Common myeloid progenitor, CD34-positive (primary cell): ENCODE measurements at regions not wholly inside any gene's neighbourhood (a gene's known extent, or its start where the extent isn't known, plus 50 kb on each side); places are given as distances from the start of the nearest gene placed in this dataset.
A peak's percentile ranks its signal among the peaks of the same experiment; 100 is the strongest.
"Not testable (repeated sequence)": the region's sequence is repeated elsewhere in the genome, so short reads cannot be mapped to it uniquely, and the experiment has no call there.

Source experiments
- CTCF ChIA-PET: fragments of 350-600 bp; sonication (Branson Sonifier 250); formaldehyde crosslinking; loops from one replicate; lab custom pipeline; 2021; ENCODE audit warnings: antibody characterized with exemption; lab: Charles Lee
- POLR2A ChIA-PET: fragments of 350-600 bp; sonication (Branson Sonifier 250); formaldehyde crosslinking; loops from one replicate; lab custom pipeline; 2021; ENCODE audit warnings: antibody characterized with exemption; lab: Charles Lee
- DNase-seq, 3 donors: peaks; one replicate each; pipeline versions ENCODE4 v3.0.0 to v3.0.0-alpha.2; 2013
- H3K27ac ChIP-seq, 2 experiments: 1 replicate in 1 of 2; 2 replicates in 1 of 2; pipeline ENCODE4 v1.7.0; 2013; ENCODE audit warnings: inconsistent platforms in 2 of 2, low read length in 2 of 2, mild to moderate bottlenecking in 2 of 2, low read depth in 1 of 2, moderate library complexity in 1 of 2; ENCODE audit not compliant: severe bottlenecking in 2 of 2, insufficient read depth in 1 of 2, poor library complexity in 1 of 2
- H3K27me3 ChIP-seq, 5 experiments: replicated peaks in 2 of 5; 1 replicate in 3 of 5; 2 replicates in 2 of 5; pipeline versions ENCODE4 v1.6.1 to v1.7.0; 2013; ENCODE audit warnings: low read length in 4 of 5, mild to moderate bottlenecking in 2 of 5, moderate library complexity in 2 of 5, inconsistent platforms in 1 of 5; ENCODE audit not compliant: insufficient read depth in 5 of 5, control insufficient read depth in 4 of 5
- H3K36me3 ChIP-seq, 4 experiments: 1 replicate in 2 of 4; 2 replicates in 2 of 4; pipeline versions ENCODE4 v1.6.1 to v1.7.0; 2013; ENCODE audit warnings: low read length in 3 of 4, control low read depth in 1 of 4, mild to moderate bottlenecking in 1 of 4; ENCODE audit not compliant: control insufficient read depth in 4 of 4, insufficient read depth in 4 of 4
- H3K4me1 ChIP-seq, 4 experiments: 1 replicate in 3 of 4; 2 replicates in 1 of 4; pipeline versions ENCODE4 v1.6.1 to v1.7.1; 2013; ENCODE audit warnings: low read length in 3 of 4, mild to moderate bottlenecking in 3 of 4, control low read depth in 1 of 4, inconsistent platforms in 1 of 4, moderate library complexity in 1 of 4; ENCODE audit not compliant: control insufficient read depth in 4 of 4, insufficient read depth in 4 of 4; ENCODE audit errors: control extremely low read depth in 1 of 4
- H3K4me3 ChIP-seq, 7 experiments: 1 replicate in 4 of 7; 2 replicates in 3 of 7; pipeline versions ENCODE4 v1.5.1 to v1.7.0; 2013; ENCODE audit warnings: mild to moderate bottlenecking in 7 of 7, low read length in 6 of 7, moderate library complexity in 6 of 7, inconsistent platforms in 2 of 7, low read depth in 2 of 7, control low read depth in 1 of 7; ENCODE audit not compliant: insufficient read depth in 4 of 7, control insufficient read depth in 1 of 7; ENCODE audit errors: extremely low read depth in 1 of 7
- H3K9me3 ChIP-seq, 5 experiments: 1 replicate in 4 of 5; 2 replicates in 1 of 5; pipeline versions ENCODE4 v1.6.1 to v1.7.1; 2013; ENCODE audit warnings: low read length in 4 of 5, mild to moderate bottlenecking in 2 of 5, inconsistent platforms in 1 of 5, low read depth in 1 of 5, moderate library complexity in 1 of 5; ENCODE audit not compliant: control insufficient read depth in 4 of 5, insufficient read depth in 2 of 5; ENCODE audit errors: control extremely low read depth in 1 of 5
- WGBS: methylation state at CpG from one replicate; pipeline ENCODE4 v1.1.5; 2013; ENCODE audit not compliant: insufficient coverage; 5-methylcytosine and 5-hydroxymethylcytosine counted together

GRCh38 chr15:30708809-30709208, 82.9 kb downstream of the ARHGAP11B start:
- H3K4me1 ChIP-seq, H3K27ac ChIP-seq, H3K27me3 ChIP-seq, POLR2A ChIA-PET, DNase-seq, H3K9me3 ChIP-seq, CTCF ChIA-PET, H3K36me3 ChIP-seq, H3K4me3 ChIP-seq: not testable (repeated sequence)
- no CpG with 5 or more reads among the region's 7 CpGs for WGBS

DNA sequence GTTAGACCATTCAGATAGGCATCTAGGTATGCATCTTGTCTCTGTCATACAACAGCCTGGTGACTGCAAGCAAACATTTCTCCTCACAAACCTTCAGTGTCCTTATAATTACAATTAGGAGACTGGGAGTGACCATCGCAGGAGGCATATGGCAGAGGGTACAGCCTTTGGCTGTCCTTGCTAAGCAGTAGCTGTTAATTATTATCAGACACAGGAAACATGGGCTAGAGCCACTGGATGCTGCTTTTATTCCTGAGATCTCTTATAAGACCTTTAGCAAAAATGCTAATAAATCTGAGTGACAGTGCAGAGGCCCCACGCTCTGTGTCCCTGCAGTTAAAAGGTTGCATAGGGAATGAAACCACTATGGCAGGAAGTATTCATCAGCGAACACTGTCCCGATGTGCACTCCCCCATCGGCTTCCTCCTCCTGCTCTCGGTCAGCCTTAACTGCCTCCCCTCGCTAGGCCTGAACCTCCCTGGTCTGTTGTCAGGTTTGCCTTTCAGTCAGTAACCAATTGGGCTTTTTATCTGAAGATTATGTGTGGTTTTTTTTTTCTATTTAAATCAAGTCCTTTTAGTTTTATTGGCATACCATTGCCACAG, 92.2 kb downstream of the ARHGAP11B start:
- peaks cover 2 to 13% (median 7%) of the 10 kb centered on the region in 4 experiments for H3K36me3 ChIP-seq
- CTCF ChIA-PET, H3K27ac ChIP-seq, H3K27me3 ChIP-seq, POLR2A ChIA-PET, H3K4me3 ChIP-seq, H3K9me3 ChIP-seq, H3K4me1 ChIP-seq: not testable (repeated sequence)
- DNase-seq, result peak in 1 of 3 donors; percentile 18
- no CpG with 5 or more reads among the region's 7 CpGs for WGBS

DNA sequence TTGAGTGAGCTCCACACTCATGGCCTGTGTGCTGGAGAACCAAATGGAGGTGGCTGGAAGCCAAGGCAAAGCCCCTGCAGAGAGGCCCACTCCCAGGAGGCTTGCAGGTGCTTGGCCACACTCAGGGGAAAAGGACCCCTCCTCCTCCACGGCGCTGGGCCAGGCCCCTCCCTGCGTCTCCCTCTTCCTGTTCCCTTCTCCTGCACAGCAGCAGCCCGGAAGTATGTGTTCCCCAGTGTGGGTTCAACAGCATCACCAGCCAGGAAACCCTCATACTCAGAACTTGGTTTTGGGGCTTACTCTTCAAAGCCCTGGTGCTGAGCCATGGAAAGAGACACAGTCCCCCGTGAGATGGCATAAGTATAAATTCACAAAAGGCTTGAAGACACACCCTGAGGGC, 93.4 kb downstream of the ARHGAP11B start:
- DNase-seq, result peak in 1 of 3 donors; percentile 8
- CTCF ChIA-PET, H3K4me1 ChIP-seq, H3K4me3 ChIP-seq, POLR2A ChIA-PET, H3K27ac ChIP-seq, H3K9me3 ChIP-seq, H3K27me3 ChIP-seq: not testable (repeated sequence)
- H3K36me3 ChIP-seq, result peaks cover 2 to 13% (median 8%) of the 10 kb centered on the region in 4 experiments
- WGBS, result 51% methylated on average over 2 of the region's 5 CpGs

DNA sequence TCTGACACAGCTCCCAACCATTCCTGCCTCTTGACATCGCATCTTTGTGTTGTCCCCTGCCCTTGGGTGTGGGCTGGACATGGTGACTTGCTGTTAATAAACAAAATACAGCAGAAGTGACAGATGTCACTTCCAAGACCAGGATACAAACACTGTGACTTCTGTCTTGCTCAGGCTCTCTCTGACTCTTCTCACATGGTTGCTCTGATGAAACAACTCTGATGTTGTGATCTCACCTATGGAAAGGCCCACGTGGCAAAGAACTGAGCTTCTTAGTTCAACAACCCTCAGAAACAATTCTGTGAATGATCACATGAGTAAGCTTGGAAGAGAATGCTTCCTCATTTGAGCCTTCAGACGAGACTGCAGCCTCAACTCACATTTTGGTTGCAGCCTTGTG, 94.9 kb downstream of the ARHGAP11B start:
- H3K4me1 ChIP-seq, DNase-seq, H3K27me3 ChIP-seq, H3K27ac ChIP-seq, POLR2A ChIA-PET, CTCF ChIA-PET, H3K9me3 ChIP-seq, H3K4me3 ChIP-seq: not testable (repeated sequence)
- peaks cover 2 to 15% (median 9%) of the 10 kb centered on the region in 4 experiments for H3K36me3 ChIP-seq
- WGBS, result no CpG with 5 or more reads among the region's 3 CpGs

- H3K9me3 ChIP-seq, DNase-seq, H3K27me3 ChIP-seq, H3K4me1 ChIP-seq, H3K27ac ChIP-seq, POLR2A ChIA-PET, CTCF ChIA-PET, H3K4me3 ChIP-seq: not testable (repeated sequence)
- H3K36me3 ChIP-seq, result peaks cover 2 to 18% (median 13%) of the 10 kb centered on the region in 4 experiments
- no CpG with 5 or more reads among the region's 2 CpGs for WGBS
Measured at GRCh38 chr15:30721529-30721928, 95.6 kb downstream of the ARHGAP11B start.

DNA sequence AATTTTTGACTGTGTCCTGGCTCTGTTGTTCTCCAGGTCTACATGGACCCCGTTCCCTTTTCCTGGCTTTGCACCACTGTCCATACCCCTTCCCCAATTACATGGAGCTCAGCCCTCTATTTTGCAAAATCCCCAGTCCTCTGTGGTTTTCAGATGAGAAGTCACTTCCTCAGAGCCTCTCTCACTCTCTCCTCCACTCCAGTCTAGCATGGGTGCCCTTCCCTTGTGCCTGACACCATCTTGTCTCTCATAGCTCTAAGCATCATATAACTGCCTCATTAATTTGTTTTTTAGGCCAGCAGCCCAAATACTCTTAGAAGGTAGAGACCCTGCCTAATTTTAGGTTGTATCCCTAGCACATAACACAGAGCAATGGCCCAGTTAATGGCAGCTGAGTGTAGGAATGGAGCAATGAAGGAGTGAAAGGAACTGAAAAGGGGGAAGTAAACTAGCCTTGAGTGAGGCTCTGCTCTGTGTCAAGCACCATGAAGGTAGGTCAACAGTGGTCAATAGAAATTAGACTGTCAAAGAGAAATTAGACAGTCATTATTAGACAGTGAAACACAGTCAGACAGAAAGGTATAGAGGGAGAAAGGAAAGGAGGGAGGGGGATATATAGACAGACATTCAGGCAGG, 97.7 kb downstream of the ARHGAP11B start:
- H3K27ac ChIP-seq, CTCF ChIA-PET, H3K27me3 ChIP-seq, DNase-seq, H3K4me3 ChIP-seq, POLR2A ChIA-PET, H3K4me1 ChIP-seq, H3K9me3 ChIP-seq: not testable (repeated sequence)
- WGBS, result 100% methylated on average over 1 of the region's 1 CpG
- H3K36me3 ChIP-seq, result peaks cover 0 to 16% (median 11%) of the 10 kb centered on the region in 4 experiments

DNA sequence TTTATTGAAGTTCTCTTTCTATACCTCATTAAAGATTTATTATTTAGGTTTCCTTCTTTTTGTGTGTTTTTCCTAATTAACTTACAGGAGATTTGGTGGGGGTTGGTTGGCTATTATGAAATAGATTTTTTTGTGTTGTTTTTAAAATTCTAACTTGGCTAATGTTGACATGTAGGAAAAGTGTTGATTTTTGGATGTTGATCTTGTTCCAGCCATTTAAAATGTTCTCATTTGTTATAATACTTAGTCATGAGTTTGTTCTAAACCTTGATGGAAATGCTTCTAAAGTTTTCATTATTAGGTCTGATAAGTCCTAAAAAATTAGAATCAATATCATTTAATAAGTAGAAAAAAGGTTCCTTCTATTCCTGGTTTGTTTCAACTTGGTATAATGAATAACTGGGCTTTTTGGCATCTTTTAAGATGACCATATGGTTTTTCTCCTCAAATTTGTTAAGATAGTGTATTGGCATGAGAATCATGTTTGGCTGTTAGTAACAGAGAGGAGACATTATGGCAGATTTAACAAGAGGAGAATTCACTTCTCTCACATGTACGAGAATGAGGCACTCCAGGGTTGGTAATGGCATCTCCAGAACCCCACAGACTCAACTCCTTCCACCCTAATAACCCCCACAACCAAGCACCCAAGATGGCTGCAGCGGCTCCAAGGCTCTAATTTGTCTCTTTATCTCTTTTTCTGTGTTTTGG, 104.1 kb downstream of the ARHGAP11B start:
- H3K4me3 ChIP-seq, POLR2A ChIA-PET, H3K27me3 ChIP-seq, H3K27ac ChIP-seq, H3K9me3 ChIP-seq, CTCF ChIA-PET, H3K4me1 ChIP-seq, DNase-seq: not testable (repeated sequence)
- WGBS, result no CpG with 5 or more reads among the region's 2 CpGs
- peaks cover 5 to 29% (median 15%) of the 10 kb centered on the region in 4 experiments for H3K36me3 ChIP-seq
